NCI-H1105 (cell line): ENCODE measurements at regions not wholly inside any gene's neighbourhood (a gene's known extent, or its start where the extent isn't known, plus 50 kb on each side); places are given as distances from the start of the nearest gene placed in this dataset.

Experiments used
- DNase-seq: peaks from one replicate; lab custom pipeline; 2025; lab: John Stamatoyannopoulos, UW

DNA sequence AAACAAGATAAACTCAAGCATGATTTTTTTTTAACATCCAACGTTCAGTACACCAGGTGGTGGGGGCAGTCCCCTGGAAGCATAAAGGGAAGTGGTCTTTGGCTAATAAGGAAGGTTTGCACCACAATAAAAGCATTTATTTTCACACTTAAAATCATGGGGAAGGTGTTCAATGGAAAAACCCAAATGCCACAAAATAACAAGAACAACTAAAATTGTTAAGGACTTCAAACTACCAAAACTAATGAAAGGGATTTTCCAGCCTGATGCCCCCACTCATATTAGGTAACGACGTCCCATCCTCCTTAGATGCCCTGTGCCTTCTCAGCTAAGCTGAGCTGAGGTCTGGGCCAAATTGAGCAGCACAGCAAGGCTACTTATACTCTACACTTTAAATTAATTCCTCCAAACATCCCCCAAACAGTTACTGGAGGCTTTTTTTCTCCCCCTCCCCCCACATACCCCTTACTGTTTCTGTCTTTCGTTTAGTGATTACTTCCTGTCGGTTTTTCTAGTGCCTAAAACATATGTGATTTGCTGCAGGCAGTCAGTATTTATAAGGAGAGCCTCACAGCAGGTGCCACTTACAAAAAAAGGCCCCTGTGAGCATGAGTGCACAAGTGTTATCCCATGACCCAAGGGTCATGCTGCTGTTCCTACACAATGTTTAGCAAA is 259.7 kb upstream of the ZNF608 start:
- DNase-seq = peak; percentile 19

DNA sequence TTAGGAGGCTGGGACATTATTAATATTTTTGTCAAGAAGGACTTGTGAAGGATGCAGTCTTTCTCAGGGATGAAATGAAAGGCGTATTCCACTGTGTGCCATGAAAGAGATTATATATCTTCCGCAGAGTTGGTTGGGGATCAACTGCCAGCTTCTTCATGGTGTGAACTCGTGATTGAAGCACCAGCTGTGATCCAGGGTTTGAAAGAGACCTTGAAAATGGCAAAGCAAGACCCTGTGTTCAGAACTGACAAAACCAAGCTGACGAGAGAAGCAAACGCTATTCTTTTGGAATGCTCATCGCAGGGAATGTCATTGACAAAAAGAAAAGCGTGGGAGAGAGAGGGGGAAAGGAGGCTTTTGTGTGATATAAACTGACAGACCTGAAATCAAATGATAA is 263.9 kb upstream of the ZNF608 start:
- no peak for DNase-seq

DNA sequence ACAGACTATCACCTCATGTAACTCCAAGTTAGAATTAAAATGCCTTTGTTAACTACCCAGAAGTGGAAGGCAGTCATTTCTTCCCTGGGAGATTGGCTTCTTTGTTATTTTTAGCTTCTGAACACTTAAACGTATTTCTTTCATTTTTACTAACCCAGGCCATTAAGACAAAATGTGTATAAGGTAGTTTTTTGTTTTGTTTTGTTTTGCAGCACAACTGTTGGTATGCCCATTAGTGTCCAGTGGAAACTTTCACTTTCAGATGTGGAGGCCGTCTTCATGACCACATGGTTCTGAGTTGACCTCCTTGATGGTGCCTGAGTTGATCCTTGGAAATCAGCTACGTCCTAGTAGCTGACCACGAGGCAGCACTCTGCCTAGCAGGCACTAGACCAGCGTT is 264.6 kb upstream of the ZNF608 start:
- DNase-seq = no peak

DNA sequence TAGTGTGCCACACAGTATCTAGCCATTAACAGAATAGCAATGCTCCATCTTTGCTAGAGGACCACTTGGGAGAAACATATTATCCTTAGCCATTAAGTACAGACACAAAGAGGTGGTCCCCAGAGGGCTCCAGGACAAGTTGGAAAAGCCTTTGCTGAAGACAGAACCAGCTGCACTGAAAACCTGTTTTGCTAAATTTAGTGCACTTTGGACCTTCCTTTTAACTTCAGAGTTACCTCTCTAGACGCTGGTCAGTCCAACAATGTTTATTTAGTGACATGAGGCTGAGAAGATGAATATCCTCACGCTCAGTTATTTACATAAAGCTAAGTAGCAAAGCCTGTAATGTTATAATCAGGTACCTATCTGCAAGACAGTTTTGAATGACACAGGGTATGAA is 265.0 kb upstream of the ZNF608 start:
- DNase-seq = no peak

DNA sequence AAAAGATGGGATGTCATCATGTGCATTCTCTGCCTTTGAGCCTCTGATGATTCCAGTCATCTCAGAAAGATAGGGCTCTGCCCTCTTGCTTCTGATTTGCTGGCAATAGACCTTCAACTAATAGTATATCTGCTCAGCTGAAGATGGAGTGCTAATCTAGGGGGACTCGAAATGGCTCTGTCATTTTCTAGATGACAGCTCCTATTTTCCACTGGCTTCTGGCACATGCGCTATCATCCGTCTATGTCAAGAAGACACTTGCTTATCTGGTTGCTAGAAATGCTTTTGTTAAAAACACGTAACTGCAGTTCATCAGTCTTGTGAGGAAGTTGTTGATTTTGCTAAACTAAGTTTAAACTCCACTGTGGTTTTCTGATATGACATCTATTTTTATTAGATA is 265.5 kb upstream of the ZNF608 start:
- DNase-seq = no peak

DNA sequence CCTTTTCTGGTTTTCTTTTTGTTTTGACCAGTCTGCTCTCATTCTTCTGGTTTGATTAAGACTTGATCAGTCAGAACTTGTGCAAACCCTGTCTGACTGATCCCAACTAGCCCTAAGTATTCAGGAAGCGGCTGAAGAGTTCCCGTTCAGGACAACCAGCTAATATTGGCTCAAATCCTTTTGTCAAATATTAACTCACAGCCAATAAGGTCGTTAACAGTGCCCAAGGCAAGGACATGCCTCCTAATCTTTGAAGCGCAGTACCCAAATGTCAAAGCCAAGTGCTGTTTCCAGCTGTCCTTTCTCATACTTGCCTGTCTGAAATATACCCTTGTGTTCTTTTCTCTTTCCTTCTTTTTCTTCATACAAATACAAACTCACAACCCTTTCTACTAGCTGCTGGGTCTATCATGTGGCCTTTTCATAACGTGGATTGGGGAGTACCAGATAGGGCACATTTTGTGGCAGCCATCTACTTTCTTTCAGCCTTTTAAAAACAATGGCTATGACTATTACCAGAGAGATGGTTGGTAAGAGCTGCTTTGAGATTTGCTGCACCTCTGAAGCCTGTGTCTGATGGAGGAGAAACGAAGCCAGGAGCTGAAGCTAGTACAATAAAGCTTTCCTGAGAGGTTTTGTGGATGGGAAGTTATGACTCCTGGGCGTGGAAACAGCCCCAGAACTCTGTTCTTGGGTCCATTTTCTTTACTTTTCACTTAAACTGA is 266.4 kb upstream of the ZNF608 start:
- DNase-seq = no peak

DNA sequence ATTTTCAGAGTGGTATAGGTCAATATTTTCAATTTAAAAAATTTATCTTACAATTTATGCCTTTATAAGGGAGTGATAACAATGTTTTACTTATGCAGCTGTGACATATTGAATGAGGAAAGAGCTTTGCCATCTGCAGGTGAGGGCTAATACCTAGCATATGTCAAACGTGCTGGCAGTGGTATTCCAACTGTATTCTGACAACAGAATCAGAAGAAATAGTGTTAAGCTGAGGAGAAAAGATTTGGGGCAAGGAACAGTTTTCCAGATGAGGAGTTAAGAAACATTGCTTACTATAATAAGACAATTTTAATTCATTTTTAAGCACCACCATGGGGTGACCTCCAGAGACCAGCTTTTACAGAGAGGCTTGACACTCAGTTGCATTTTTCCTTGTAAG is 267.8 kb upstream of the ZNF608 start:
- DNase-seq = no peak

DNA sequence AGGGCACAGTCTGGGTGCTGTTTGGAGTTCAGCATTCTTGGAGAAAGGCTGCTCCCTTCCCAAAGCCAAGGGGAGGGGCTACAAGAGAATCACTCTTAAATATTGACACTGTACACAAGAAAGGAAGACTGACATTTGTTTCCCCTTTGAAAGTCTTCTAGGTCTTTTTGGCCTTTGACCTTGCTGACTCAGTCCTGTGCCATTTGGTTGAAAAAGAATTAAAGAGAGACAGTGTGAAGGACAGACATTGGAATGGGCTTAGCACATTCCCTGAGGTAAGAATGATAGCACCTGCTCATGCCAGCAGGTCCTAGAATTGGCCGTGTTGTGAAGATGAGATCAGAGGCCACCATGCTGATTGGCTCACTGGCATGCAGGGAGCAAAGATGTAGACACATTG is 271.4 kb upstream of the ZNF608 start:
- no peak for DNase-seq

DNA sequence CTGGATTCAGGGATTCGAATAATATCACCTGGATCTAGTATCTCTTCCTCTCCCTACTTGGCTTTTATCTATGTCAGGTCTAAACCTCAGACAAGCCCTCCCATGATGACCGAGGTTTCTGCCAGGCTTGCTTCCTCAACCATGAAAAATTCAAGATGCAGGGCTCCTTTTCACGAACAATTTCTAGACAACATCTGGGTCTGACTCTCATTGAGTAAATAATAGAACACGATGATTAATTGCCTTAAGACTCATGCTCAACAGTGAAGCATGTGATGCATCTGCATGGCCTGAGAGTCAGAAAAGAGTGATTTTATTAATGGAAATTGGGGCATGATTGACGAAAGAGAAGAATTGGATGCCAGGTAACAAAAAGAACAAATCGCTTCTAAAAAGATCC is 277.2 kb upstream of the ZNF608 start:
- no peak for DNase-seq

DNA sequence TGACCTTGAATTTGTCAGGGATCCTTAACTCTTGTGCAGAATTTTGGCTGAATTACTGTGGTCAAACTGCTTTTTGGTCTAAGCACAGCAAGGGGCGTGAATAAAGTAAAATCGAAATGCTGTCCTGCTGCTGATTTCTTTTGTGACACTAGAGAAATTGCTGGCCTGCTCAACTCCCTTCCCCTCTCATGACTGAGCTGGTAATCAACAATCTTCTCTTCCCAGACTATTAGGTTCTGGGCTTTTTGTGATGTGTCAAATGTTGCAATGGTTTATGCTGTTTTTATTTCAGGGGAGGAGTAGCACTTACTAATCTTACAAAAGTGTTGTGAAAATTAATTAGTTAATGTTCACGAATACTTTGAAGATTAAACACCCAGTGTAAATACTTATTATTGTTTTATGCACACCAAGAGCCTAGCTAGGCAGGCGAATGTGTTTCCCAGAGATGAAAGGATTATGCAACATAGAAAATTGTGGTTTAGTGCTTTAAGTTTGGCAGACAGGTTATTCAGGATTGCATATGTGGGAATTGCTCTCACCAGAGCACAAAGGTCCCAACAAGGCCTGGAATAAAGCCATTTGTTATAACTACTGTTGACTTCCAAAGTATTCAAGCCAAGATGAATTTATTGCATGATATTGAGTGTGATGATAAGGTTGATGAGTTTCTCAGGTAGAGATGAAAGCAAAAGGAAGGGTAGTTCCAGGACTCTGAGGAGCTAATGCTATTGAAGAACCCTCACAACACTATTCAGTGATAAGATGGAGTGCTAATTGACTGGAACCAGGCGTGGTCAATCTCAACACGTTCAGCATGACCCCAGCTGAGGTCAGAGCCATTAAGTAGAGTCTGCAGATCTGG is 280.7 kb upstream of the ZNF608 start:
- DNase-seq = no peak

DNA sequence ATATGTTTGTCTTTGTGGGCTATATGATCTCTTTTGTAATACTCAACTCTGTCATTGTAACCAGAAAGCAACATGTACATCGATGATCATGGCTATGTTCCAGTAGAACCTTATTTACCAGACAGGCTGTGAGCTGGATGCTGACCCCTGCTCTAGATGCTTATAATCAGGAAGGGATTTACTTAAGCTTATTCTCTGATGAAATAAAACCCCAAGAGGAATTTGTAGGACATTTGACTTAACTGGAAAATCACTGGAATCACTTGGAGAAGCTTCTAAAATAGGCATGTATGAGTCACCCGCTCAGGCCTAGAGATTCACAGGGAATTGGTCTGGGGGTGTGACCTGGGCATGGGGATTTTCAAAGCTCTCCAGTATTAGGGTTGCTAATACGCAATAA is 285.8 kb upstream of the ZNF608 start:
- DNase-seq = no peak

DNA sequence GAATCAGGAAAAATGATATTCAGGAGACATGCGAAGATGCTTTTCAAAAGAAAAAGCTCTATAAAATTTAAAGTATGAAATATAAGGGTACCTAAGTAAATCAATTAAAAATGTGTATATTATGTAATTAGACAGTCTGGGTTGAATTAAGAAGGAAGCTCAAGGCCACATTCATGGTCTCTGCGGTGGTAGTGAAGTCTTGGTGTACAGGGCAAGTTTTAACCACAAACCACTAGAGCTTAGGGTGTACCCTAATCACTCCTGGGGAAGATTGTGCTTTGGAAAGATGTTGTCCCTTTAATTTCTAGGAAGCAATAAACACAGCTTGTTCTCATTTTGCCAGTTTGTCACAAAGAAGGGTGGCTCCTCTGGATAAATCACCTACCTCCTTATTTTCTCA is 287.2 kb upstream of the ZNF608 start:
- no peak for DNase-seq

DNA sequence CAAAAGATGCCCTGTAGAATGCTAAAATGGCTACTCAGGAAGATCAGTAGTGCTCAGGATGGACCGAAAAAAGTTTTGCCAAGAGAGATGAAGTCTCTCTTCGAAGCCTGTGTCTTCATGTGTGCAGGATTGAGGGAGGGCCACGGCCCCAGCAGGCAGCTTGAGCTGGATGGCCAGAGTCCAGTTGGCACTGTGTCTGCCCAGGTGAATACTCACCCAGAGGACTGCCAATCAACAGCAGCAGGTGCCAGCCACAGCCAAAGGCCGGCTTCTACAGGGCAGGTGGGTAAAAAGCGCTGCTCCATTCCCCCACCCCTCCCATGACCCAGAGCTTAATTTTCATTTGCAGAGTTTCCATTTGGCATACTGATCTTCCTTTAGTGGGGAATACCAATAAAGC is 287.9 kb upstream of the ZNF608 start:
- DNase-seq = peak; percentile 39

DNA sequence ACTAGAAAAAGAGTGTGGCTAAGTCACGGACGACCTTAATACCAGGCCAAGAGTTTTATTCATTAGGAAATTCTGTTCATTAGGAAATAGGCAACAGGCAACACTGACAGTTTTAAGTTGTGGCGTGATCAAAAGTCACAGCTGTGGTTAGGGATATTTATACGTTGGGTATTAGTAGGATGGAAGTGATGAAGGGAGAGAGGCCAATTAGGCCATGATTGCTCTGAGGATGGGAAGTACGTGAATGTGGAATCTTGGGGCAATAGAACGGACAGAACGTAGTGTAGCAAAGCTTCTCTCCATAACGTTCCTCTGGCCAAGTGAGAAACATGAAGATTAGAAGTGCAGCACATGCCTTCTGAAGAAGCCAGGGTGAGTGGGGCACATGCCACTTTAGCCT is 290.1 kb upstream of the ZNF608 start:
- DNase-seq = no peak

DNA sequence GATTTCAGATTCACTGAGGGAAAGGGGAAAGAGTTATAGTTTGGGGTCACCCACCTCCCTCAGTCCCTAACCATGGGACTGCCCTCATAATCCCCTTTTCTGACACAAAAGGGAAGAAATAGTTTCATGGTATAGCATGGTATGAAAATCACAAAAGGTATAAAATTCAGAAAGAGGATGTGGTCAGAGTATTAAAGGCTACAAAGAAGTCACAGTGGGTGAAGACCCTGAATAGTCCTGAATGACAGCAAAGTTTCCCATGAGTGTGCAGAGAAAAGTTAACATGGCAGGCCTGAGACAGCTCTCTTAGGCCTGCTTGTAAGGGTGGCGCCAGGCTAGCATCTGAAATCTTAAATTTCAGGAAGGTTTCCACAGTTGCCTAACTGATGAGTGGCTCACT is 290.6 kb upstream of the ZNF608 start:
- DNase-seq = no peak

DNA sequence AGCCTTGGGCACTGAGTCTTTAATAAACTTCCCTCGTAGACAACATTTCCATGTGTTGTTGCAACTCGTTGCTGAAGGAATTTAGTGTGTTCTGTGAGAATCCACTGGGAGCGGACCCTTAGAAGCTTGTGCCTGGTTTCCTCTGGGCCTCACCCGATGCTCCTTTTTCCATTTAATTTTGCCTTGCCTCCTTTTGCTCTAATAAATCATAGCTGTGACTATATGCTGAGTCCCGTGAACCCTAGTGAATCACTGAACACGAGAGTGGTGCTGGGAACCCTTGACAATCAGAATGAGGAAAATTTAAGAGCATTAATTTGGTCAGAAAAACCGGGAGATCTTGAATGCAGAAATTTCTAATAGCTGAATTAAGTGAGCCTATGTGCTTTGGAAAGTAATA is 291.1 kb upstream of the ZNF608 start:
- DNase-seq = no peak

DNA sequence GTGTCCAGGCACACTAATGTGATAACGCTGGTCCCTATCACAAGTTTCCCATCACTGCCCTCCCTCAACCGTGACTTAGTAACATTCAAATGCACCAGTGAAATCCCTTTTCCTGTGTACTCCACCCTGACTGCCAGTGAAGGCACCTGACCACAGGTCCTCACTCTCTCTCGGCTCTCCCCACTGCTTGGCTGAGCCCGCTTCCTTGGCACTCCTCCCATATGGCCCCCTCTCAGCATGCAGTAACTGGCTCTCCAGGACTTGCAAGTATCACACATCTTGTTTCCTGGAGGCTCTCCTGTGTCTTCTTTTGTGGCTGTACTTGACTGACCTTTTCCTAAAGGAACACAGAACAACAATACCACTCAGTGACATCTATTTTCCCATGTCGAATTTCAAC is 292.0 kb upstream of the ZNF608 start:
- no peak for DNase-seq

DNA sequence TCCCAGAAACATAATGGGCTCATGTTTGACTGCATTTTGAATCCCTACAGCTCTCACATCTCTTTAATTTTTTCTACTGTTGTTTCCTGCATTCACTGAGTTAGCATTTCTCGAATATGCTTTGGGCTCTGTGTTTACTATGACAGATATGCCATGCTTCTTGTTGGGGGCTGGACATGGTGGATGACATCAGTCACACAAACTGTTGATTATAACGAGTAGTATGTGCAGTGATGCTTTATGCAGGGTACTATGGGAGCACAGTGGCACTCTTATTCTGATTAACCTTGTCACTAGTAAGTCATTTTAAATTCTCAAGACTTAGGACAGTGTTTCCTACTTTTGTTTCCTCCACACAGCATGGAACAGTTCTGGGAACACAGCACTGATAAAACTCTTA is 295.4 kb upstream of the ZNF608 start:
- no peak for DNase-seq

DNA sequence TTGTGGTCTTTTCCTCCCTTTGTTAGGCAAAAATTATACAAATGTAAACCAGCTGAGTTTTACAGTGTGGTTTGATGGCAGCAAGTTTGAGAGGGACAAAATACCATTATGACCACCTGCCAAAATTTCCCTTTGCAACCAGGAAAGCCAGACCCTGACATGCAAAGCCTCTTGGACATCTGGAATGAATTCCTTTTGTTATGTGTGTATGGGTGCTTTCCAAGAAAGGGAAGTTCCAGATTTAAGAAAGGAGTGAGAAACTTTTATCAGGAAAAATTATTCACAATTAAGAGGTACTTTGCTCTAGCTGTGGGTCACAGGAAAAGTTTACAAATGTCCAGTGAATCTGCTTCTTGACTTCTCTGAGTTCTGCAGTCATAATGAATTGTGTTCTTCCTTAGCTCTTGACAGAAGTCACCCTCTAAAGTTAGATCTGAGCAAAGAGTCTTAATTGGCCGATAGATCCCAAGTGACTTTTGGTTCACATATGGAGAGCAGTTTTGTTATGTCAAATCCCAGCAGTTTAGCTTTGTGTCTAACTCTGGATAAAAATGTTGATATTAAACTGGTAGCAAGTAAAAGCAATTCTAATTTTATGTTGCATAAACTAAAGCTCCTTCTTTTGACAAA is 295.9 kb upstream of the ZNF608 start:
- no peak for DNase-seq

DNA sequence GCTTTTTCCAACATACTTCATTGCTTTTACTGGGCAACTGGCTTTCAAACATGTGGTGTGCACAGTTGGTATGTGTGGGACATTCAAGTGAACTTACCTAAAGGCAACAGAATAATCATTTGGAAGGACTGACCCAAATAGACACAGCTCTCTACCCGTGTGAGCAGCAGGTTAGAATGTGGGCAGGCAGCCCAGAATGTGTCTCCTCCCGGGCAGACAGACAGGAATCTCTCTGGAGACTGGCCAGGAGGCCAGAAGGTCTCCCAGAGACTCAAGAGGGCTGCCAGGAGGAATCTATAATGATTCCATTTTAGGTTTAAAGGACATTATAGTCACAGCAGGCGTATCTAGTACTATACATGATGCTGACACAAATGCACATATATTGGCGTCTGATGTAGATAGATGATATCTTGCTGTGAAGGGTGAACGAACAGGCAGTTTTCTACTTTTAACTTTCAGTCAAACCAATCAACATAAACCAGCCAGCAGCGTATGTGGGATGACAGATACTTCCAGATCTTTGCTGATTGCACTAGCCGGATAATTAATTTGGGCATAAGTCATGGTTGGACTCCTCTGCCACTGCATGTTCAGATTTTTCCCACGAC is 297.4 kb upstream of the ZNF608 start:
- peak; percentile 66 for DNase-seq

DNA sequence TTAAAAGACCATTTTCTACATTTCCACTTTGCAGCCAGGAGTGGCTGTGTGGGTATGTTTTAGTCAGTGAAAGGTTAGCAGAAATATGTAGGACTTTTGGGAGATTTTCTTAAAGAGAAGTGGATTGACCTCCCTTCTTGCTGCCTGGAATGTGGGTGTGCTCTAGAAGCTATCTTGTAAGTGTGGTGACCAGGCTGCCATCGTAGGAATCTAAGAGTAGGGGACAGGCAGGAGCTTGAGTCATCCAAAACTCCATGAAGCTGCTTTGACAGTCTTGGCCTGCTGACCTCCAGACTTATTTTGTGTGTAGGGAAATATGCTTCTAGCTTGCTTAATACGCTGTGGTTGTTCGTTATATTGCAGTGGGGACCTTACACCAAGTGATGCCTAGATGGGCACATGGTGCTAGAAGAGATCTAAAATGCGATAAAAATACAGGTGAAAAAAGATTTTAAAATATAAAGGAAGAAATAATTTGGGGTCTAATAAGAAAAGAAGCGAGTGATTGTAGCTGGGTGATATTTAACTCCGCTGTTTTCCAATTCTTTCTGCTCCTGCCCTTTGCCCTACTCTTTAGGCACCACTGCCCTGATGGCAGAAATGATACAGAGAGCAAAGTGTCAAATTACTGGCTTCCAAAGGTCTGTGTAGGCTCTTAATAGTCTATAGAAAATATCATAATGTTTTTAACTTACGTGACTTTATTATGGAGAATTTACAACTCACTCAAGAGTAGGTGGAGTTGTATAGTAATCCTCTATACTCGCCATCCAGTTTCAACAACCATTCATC is 298.2 kb upstream of the ZNF608 start:
- no peak for DNase-seq
